ENCODE measurements at regions not wholly inside any gene's neighbourhood (a gene's known extent, or its start where the extent isn't known, plus 50 kb on each side); places are given as distances from the start of the nearest gene placed in this dataset.

- no peak for TF ChIP-seq CTCF (IDR thresholded peaks at IDR 0.05)
- DNase-seq, result no peak
- no peaks in the 10 kb centered on the region for H3K9me3 Mint-ChIP-seq
- no peaks in the 10 kb centered on the region for H3K36me3 Mint-ChIP-seq (ENCODE audit: low read depth)
- no peaks in the 10 kb centered on the region for H3K4me1 Mint-ChIP-seq (ENCODE audit: low read depth)
- no peaks in the 10 kb centered on the region for H3K27me3 Mint-ChIP-seq (ENCODE audit: insufficient read depth)
- no peak overlapping the region for H3K4me3 Mint-ChIP-seq
- no peak overlapping the region for H3K27ac Mint-ChIP-seq
Observed at GRCh38 chr6:9370480-9370879, 935.1 kb upstream of the SLC35B3 start.

- Mint-ChIP-seq H3K9me3 (peaks cover 9% of the 10 kb centered on the region; the same call in 1 of the 2 replicates), H3K27ac (no peak overlapping the region), H3K36me3 (ENCODE audit: low read depth) (no peaks in the 10 kb centered on the region), H3K27me3 (ENCODE audit: insufficient read depth) (no peaks in the 10 kb centered on the region), H3K4me3 (no peak overlapping the region), H3K4me1 (ENCODE audit: low read depth) (peaks cover 14% of the 10 kb centered on the region)
- no peak for TF ChIP-seq CTCF (IDR thresholded peaks at IDR 0.05)
- DNase-seq, result no peak
Observed at GRCh38 chr6:9365378-9365777, 930.0 kb upstream of the SLC35B3 start.

DNA sequence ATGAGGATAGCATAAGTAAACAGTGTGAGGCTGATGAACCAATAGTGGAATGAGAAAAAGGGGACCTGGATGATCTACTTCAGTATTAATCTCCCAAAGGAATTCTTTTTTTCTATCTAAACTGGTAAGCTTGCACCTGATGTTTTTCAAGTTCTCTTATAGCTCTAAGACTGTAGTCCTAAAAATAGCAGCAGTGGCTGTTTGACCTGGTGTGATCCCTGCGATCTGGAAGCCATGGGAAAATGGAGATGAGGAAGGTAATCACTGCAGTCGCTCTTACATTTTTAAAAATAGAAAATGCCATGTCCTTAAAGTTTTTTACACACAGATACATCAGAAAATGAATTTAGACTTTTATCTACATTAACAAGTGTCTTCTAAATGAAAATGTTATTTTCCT lies 926.4 kb upstream of the SLC35B3 start:
- no peak for DNase-seq
- Mint-ChIP-seq H3K9me3 (peaks cover 17% of the 10 kb centered on the region), H3K4me3 (no peak overlapping the region), H3K4me1 (ENCODE audit: low read depth) (peaks cover 14% of the 10 kb centered on the region), H3K36me3 (ENCODE audit: low read depth) (peaks cover 11% of the 10 kb centered on the region), H3K27ac (no peak overlapping the region), H3K27me3 (ENCODE audit: insufficient read depth) (no peaks in the 10 kb centered on the region; the same call in 1 of the 2 replicates)
- no peak for TF ChIP-seq CTCF (IDR thresholded peaks at IDR 0.05)

- peak; percentile 6 for DNase-seq
- peaks cover 14% of the 10 kb centered on the region for H3K4me1 Mint-ChIP-seq (ENCODE audit: low read depth)
- no peak for TF ChIP-seq CTCF (IDR thresholded peaks at IDR 0.05)
- peaks cover 11% of the 10 kb centered on the region for H3K36me3 Mint-ChIP-seq (ENCODE audit: low read depth)
- no peak overlapping the region for H3K27ac Mint-ChIP-seq
- no peaks in the 10 kb centered on the region; the same call in 1 of the 2 replicates for H3K27me3 Mint-ChIP-seq (ENCODE audit: insufficient read depth)
- no peak overlapping the region for H3K4me3 Mint-ChIP-seq
- peaks cover 17% of the 10 kb centered on the region for H3K9me3 Mint-ChIP-seq
Observed at GRCh38 chr6:9360881-9361280, 925.5 kb upstream of the SLC35B3 start.

GRCh38 chr6:9347608-9348007 lies 912.3 kb upstream of the SLC35B3 start:
- no peak for TF ChIP-seq CTCF (IDR thresholded peaks at IDR 0.05)
- H3K4me3 Mint-ChIP-seq, result no peak overlapping the region
- no peaks in the 10 kb centered on the region for H3K9me3 Mint-ChIP-seq
- H3K27me3 Mint-ChIP-seq (ENCODE audit: insufficient read depth), result peaks cover 1% of the 10 kb centered on the region
- no peak overlapping the region for H3K27ac Mint-ChIP-seq
- no peaks in the 10 kb centered on the region for H3K4me1 Mint-ChIP-seq (ENCODE audit: low read depth)
- DNase-seq, result no peak
- no peaks in the 10 kb centered on the region for H3K36me3 Mint-ChIP-seq (ENCODE audit: low read depth)

DNA sequence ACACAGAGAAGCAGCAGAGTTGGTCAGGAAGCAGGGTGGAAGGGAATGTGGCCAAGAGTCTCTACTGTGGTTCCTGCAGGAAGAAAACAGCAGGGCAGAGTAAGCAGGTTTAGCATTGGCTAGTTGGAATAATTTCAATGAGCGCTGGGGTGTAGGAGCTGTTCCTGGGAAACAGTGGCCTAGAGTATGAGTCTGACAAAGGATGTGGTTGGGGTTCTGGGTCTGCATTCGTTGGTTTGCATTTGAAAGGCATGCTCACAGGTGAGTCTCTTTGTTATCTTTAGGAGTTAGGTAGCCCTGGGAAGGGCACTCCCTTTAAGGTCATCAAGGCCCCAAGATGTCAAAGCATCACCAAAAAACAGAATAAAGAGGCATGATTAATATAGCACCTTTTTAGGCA lies 911.6 kb upstream of the SLC35B3 start:
- TF ChIP-seq CTCF (IDR thresholded peaks at IDR 0.05), result no peak
- Mint-ChIP-seq H3K27ac (no peak overlapping the region), H3K4me3 (no peak overlapping the region), H3K9me3 (no peaks in the 10 kb centered on the region), H3K4me1 (ENCODE audit: low read depth) (no peaks in the 10 kb centered on the region), H3K27me3 (ENCODE audit: insufficient read depth) (peaks cover 1% of the 10 kb centered on the region), H3K36me3 (ENCODE audit: low read depth) (no peaks in the 10 kb centered on the region)
- no peak for DNase-seq

Data from HFFc6 (cell line).